ENCODE measurements at regions not wholly inside any gene's neighbourhood (a gene's known extent, or its start where the extent isn't known, plus 50 kb on each side); places are given as distances from the start of the nearest gene placed in this dataset.
A peak's percentile ranks its signal among the peaks of the same experiment; 100 is the strongest.

- DNase-seq (ENCODE audit: low spot score) = no peak
- Histone ChIP-seq H3K27ac (ENCODE audit: poor library complexity, severe bottlenecking) (peak overlapping the region; percentile 83), H3K9me3 (ENCODE audit: severe bottlenecking) (no peaks in the 10 kb centered on the region), H3K36me3 (ENCODE audit: low read depth) (no peaks in the 10 kb centered on the region), H3K4me1 (ENCODE audit: insufficient read depth, poor library complexity, severe bottlenecking) (peaks cover 38% of the 10 kb centered on the region), H3K4me3 (ENCODE audit: severe bottlenecking) (no peak overlapping the region), H3K27me3 (ENCODE audit: insufficient read depth, poor library complexity, severe bottlenecking) (no peaks in the 10 kb centered on the region)
- no peak for ATAC-seq (ENCODE audit: low read depth)
- TF ChIP-seq CTCF (IDR thresholded peaks at IDR 0.05; ENCODE audit: poor library complexity, severe bottlenecking) = no peak
These were observed 110.7 kb upstream of the ERRFI1 start for GRCh38 chr1:8136766-8137165.

- Histone ChIP-seq H3K36me3 (ENCODE audit: low read depth) (no peaks in the 10 kb centered on the region), H3K4me1 (ENCODE audit: insufficient read depth, poor library complexity, severe bottlenecking) (peaks cover 35% of the 10 kb centered on the region), H3K4me3 (ENCODE audit: severe bottlenecking) (no peak overlapping the region), H3K27me3 (ENCODE audit: insufficient read depth, poor library complexity, severe bottlenecking) (no peaks in the 10 kb centered on the region), H3K27ac (ENCODE audit: poor library complexity, severe bottlenecking) (peak overlapping the region; percentile 85), H3K9me3 (ENCODE audit: severe bottlenecking) (no peaks in the 10 kb centered on the region)
- ATAC-seq (ENCODE audit: low read depth) = no peak
- DNase-seq (ENCODE audit: low spot score) = no peak
- TF ChIP-seq CTCF (IDR thresholded peaks at IDR 0.05; ENCODE audit: poor library complexity, severe bottlenecking) = no peak
These were observed 109.1 kb upstream of the ERRFI1 start for GRCh38 chr1:8135250-8135649.

GRCh38 chr1:8134546-8135235 is 108.6 kb upstream of the ERRFI1 start:
- H3K4me1 ChIP-seq (ENCODE audit: insufficient read depth, poor library complexity, severe bottlenecking) = peaks cover 35% of the 10 kb centered on the region
- DNase-seq (ENCODE audit: low spot score) (no peak), ATAC-seq (ENCODE audit: low read depth) (no peak)
- no peaks in the 10 kb centered on the region for H3K27me3 ChIP-seq (ENCODE audit: insufficient read depth, poor library complexity, severe bottlenecking)
- H3K27ac ChIP-seq (ENCODE audit: poor library complexity, severe bottlenecking) = peak overlapping the region; percentile 85
- H3K9me3 ChIP-seq (ENCODE audit: severe bottlenecking) = no peaks in the 10 kb centered on the region
- no peak for TF ChIP-seq CTCF (IDR thresholded peaks at IDR 0.05; ENCODE audit: poor library complexity, severe bottlenecking)
- H3K36me3 ChIP-seq (ENCODE audit: low read depth) = no peaks in the 10 kb centered on the region
- no peak overlapping the region for H3K4me3 ChIP-seq (ENCODE audit: severe bottlenecking)

- DNase-seq (ENCODE audit: low spot score) (no peak), ATAC-seq (ENCODE audit: low read depth) (peak; percentile 79)
- no peaks in the 10 kb centered on the region for H3K36me3 ChIP-seq (ENCODE audit: low read depth)
- no peaks in the 10 kb centered on the region for H3K9me3 ChIP-seq (ENCODE audit: severe bottlenecking)
- peaks cover 35% of the 10 kb centered on the region for H3K4me1 ChIP-seq (ENCODE audit: insufficient read depth, poor library complexity, severe bottlenecking)
- no peak for TF ChIP-seq CTCF (IDR thresholded peaks at IDR 0.05; ENCODE audit: poor library complexity, severe bottlenecking)
- H3K27me3 ChIP-seq (ENCODE audit: insufficient read depth, poor library complexity, severe bottlenecking) = no peaks in the 10 kb centered on the region
- H3K27ac ChIP-seq (ENCODE audit: poor library complexity, severe bottlenecking) = peak overlapping the region; percentile 85
- H3K4me3 ChIP-seq (ENCODE audit: severe bottlenecking) = no peak overlapping the region
These were observed 107.7 kb upstream of the ERRFI1 start for GRCh38 chr1:8133657-8134430.

GRCh38 chr1:8133190-8133589 is 107.1 kb upstream of the ERRFI1 start:
- Histone ChIP-seq H3K9me3 (ENCODE audit: severe bottlenecking) (no peaks in the 10 kb centered on the region), H3K4me1 (ENCODE audit: insufficient read depth, poor library complexity, severe bottlenecking) (peaks cover 33% of the 10 kb centered on the region), H3K27me3 (ENCODE audit: insufficient read depth, poor library complexity, severe bottlenecking) (no peaks in the 10 kb centered on the region), H3K4me3 (ENCODE audit: severe bottlenecking) (no peak overlapping the region), H3K36me3 (ENCODE audit: low read depth) (no peaks in the 10 kb centered on the region), H3K27ac (ENCODE audit: poor library complexity, severe bottlenecking) (peak overlapping the region; percentile 85)
- 0 out of 3 replicates have a peak, but pooled peaks have one; percentile 9 for ATAC-seq (ENCODE audit: low read depth)
- TF ChIP-seq CTCF (IDR thresholded peaks at IDR 0.05; ENCODE audit: poor library complexity, severe bottlenecking) = no peak
- no peak for DNase-seq (ENCODE audit: low spot score)

Data from RWPE2 (cell line).